ENCODE measurements at regions not wholly inside any gene's neighbourhood (a gene's known extent, or its start where the extent isn't known, plus 50 kb on each side); places are given as distances from the start of the nearest gene placed in this dataset.

DNA sequence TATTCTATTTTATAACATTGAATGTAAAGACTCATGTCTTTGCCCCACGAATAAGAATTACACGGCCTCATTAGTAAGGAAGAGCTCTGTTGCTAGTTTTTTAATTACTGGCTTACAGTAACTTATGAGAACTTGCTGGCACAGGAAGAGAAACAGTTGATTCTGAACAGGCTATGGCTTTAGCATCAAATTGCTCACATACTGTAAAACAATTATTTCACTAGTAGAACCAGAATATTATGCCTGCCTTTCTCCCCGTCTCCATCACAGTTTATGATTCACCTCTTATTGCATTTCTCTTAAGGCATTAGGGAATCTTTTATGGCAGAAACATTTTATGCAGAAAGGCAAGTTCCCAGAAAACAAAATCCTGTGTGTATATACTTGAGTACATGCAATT lies 126.1 kb downstream of the SPRY1 start:
- TF ChIP-seq EZH2 (IDR thresholded peaks at IDR 0.05; ENCODE audit: insufficient read depth, poor library complexity, severe bottlenecking) (no peak), EZH2phosphoT487 (IDR thresholded peaks at IDR 0.05; ENCODE audit: insufficient read depth, low read depth) (no peak)
